GM12875 (cell line): ENCODE measurements at regions not wholly inside any gene's neighbourhood (a gene's known extent, or its start where the extent isn't known, plus 50 kb on each side); places are given as distances from the start of the nearest gene placed in this dataset.

Source experiments
- H3K4me3 ChIP-seq: one replicate; pipeline ENCODE4 v1.5.1; 2011; ENCODE audit warnings: low read depth, low read length, control low read depth
- TF ChIP-seq, protein P1 (sequence below): IDR thresholded peaks from 2 replicates; pipeline ENCODE4 v1.5.1; 2011; ENCODE audit warnings: low read depth, mild to moderate bottlenecking, control low read depth, inconsistent platforms, low read length, moderate library complexity, borderline replicate concordance; ENCODE audit not compliant: insufficient read depth

DNA sequence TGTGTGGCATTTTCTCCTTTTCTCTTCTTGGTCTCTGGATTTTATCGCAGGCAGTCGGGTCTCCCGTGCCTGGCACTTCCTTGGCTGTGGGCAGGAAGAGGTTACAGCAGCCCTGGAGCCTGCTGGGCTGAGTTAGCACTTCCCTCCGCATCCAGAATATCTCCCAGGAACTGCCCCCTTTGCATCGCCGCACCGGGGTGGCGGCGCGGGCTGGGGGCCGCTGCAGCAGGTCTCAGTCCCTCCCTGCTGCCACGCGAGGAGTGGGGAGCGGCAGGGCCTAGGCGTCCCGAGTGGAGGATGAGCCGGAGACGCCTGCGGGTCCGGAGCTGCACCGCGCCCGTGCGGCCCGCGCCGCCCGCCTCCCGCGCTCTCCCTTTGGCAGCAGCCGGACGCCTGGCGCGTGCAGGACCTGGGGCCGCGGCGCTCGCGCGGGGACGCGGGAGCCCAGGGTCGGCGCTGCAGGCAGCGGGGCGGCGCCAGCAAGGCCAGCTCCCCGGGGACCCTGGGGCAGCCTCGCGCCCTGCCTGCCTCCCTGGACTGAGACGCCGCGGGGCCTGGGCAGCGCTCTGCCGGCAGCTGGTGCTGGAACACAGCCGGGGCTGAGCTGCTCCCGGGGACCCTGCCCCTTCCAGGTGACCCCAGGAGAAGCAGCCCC lies 192.8 kb downstream of the PRDM2 start:
- TF ChIP-seq, protein P1, sequence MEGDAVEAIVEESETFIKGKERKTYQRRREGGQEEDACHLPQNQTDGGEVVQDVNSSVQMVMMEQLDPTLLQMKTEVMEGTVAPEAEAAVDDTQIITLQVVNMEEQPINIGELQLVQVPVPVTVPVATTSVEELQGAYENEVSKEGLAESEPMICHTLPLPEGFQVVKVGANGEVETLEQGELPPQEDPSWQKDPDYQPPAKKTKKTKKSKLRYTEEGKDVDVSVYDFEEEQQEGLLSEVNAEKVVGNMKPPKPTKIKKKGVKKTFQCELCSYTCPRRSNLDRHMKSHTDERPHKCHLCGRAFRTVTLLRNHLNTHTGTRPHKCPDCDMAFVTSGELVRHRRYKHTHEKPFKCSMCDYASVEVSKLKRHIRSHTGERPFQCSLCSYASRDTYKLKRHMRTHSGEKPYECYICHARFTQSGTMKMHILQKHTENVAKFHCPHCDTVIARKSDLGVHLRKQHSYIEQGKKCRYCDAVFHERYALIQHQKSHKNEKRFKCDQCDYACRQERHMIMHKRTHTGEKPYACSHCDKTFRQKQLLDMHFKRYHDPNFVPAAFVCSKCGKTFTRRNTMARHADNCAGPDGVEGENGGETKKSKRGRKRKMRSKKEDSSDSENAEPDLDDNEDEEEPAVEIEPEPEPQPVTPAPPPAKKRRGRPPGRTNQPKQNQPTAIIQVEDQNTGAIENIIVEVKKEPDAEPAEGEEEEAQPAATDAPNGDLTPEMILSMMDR = no peak
- no peak overlapping the region for H3K4me3 ChIP-seq

DNA sequence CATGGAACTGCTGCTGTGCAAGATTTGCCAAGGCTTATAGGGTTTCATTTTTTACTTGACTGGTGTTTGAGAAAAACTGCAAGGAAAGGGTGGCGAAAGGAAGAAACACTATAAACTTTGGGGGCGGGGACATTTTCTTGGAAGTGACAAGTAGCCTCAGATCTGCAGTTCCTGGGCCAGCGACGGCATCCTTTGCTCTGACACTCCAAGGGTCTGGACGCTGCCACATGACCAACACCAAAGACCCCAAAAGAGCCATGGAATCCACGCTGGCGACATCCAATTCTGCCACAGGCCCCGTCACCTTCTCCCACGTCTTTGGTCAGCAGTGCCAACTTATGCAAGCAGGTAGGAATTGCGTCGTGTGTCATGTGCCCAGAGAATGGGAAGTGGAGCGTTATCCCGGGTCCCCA lies 193.4 kb downstream of the PRDM2 start:
- TF ChIP-seq, protein P1 = no peak
- no peak overlapping the region for H3K4me3 ChIP-seq

DNA sequence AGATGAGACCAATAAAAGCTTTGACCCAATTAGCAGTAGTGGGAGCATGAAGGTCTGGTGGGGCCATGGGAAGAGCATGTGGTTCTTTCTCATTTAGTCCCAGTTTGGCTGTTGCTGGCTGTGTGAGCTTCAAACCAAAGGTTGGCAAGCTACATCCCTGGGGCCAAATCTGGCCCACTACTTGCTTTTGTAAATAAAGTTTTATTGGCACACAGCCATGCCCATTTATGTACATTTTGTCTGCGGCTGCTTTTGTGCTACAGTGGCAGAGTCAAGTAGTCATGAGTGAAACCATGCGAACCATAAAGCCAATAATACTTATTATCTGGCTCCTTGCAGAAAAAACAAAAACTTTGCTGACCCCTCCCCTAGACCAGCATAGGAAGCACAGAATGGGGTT lies 196.9 kb downstream of the PRDM2 start:
- TF ChIP-seq, protein P1 = no peak

DNA sequence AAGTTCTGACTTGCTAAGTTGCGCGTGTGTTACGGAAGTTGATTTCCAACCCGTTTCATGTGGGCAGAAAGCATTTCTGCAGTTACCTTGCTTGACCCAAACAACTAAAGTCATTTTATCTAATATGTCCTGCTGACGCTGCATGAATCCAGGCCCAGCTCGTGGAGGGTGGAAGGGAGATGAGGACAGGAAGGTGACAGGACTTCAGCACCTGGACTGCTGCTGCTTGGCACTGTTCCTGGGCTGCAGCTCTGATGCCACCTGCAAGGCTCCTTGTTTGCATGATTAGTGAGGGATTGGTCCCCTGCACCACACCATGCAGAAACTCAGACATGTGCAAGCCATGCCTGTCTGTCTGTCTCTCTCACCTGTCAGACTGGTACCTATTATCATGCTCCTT lies 198.4 kb downstream of the PRDM2 start:
- H3K4me3 ChIP-seq = no peak overlapping the region
- TF ChIP-seq, protein P1 = no peak

More for the DNA sequence above, 196.9 kb downstream of the PRDM2 start:
- no peak overlapping the region for H3K4me3 ChIP-seq

DNA sequence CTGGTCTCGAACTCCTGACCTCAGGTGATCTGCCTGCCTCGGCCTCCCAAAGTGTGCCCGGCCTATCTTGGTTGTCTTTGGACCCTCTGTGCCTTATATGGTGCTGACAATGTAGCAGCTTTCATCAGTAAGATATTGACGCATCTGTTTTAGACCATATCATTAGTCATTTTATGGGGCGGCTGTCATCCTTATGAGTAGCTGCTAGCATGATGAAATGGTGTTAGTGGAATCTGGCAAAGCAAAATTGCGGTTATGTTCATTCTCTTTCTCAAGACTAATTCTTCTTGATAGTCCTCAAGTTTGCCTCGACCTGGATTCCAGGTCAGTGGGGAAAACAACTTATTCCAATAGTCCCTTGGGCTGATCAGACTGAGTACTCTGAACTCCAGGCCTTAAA lies 199.9 kb downstream of the PRDM2 start:
- TF ChIP-seq, protein P1 = no peak
- H3K4me3 ChIP-seq = no peak overlapping the region

DNA sequence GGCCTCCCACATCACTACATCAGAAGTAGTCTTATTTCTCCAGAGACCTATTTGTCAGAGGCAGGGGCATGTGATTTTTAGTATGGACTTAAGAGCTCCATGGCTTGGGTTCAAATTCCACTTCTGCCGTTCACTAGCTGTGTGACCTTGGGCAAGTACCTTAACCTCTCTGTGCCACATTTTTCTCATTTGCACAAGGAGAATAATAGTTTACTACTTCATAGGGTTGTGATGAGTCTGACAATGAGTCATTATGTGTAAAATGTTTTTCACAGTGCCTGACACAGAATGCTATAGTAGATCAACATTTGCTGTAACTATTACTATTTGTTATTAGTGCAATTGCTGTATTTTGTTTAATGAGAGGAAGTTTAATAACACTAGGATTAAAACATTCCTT lies 200.6 kb downstream of the PRDM2 start:
- TF ChIP-seq, protein P1 = no peak
- H3K4me3 ChIP-seq = no peak overlapping the region

DNA sequence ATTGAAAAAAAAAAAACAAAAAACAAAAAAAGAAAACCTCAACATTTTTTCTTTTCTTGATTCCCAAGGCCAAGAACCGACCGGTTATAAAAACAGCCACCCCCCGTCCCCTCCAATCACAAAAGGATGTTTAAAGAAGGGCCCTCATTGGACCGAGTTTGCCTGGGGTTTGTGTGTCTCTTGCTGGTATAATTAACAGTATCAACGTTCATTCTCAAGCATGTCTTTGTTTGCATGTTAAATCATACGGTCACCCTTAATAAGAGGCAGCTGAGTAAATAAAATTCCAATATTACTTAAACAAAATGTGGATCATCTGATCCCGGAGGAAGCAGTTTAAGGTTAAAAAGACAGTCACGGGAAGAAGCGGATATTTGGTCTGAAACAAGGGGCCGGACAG lies 201.1 kb downstream of the PRDM2 start:
- H3K4me3 ChIP-seq = no peak overlapping the region
- TF ChIP-seq, protein P1 = no peak
